ENCODE measurements at regions not wholly inside any gene's neighbourhood (a gene's known extent, or its start where the extent isn't known, plus 50 kb on each side); places are given as distances from the start of the nearest gene placed in this dataset.

DNA sequence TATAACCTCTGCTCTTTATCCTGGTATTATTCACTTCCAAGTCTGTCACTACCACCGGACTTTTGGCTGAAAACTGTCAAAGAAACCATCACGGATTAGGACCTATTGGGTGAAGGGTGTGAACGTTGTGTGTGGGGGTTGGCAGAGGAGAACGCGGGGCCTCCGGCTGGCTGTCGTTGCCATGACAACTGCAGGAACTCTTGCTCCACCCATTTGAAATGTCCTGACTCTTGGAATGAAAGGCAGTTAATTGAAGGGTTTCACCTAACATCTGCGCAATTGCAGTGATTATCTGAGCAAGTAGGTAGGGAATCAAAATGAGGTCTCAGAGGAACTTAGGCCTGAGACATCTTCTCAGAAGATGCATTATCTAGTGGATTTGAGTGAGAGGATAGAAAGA, 60.9 kb upstream of the CLMP start:
- in situ Hi-C loops (cut with HindIII; ENCODE audit: low pct_unique_long_range_greater_than_20kb, low sequenced_read_pairs): no loop called here
- TF ChIP-seq JUND (IDR thresholded peaks at IDR 0.05; ENCODE audit: low read depth): no peak
- DNase-seq (ENCODE audit: low read depth in 1 of 2, low spot score in 1 of 2): no peak

DNA sequence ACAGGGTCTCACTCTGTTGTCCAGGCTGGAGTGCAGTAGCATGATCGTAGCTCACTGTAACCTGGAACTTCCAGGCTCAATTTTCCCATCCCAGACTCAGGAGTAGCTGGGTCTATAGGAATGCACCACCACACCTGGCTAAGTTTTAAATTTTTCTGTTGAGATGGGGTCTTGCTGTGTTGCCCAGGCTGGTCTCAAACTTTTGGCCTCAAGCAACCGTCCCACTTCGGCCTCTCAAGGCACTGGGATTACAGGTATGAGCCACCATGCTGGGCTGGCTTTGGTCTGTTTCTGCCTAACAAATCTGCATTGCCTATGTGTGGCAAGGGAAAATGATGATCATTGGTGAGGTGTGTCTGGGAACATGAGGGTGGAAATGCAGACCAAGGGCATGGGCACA, 59.3 kb upstream of the CLMP start:
- in situ Hi-C loops (cut with HindIII; ENCODE audit: low pct_unique_long_range_greater_than_20kb, low sequenced_read_pairs): no loop called here
- no peak for DNase-seq (ENCODE audit: low read depth in 1 of 2, low spot score in 1 of 2)
- TF ChIP-seq JUND (IDR thresholded peaks at IDR 0.05; ENCODE audit: low read depth): no peak

DNA sequence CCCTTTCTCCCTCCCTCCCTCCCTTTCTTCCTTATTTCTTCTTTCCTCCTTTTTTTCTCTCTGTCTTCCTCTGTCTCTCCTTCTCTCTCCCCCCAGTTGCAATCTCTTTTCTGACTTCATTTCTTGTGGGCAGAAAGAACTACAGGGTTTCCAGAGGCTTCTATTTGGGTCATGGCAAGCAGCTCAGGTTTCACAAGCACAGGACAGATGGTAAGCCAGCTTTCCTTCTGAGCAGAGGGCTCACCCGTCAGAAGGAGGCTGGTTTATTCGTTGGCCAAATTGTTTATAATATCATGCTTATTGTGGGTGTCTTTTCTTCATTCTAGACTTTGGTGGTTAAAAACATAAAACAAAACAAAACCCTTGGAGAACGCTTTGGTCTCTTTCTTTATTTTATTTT, 58.9 kb upstream of the CLMP start:
- in situ Hi-C loops (cut with HindIII; ENCODE audit: low pct_unique_long_range_greater_than_20kb, low sequenced_read_pairs): no loop called here
- DNase-seq (ENCODE audit: low read depth in 1 of 2, low spot score in 1 of 2): no peak

DNA sequence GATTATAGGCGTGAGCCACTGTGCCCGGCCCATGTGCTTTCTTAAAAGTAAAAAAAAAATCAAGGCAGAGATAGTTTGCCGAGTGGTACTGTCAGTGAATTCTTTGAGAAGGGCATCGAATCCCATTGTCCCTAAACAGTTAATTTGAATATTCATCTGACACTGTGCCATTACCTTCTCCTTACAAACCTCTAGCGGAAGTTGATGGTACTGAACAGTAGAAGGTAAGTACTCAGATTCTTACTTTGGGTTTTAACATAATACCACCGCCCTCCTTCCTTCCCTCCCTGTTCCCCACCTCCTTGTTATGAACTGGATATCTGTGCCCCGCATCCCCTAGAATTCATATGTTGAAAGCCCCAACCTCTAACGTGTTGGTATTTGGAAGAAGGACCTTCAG, 58.2 kb upstream of the CLMP start:
- no peak for TF ChIP-seq JUND (IDR thresholded peaks at IDR 0.05; ENCODE audit: low read depth)
- DNase-seq (ENCODE audit: low read depth in 1 of 2, low spot score in 1 of 2): peak in 1 of 2 experiments; percentile 49
- in situ Hi-C loops (cut with HindIII; ENCODE audit: low pct_unique_long_range_greater_than_20kb, low sequenced_read_pairs): no loop called here

More for the DNA sequence above, 58.9 kb upstream of the CLMP start:
- TF ChIP-seq JUND (IDR thresholded peaks at IDR 0.05; ENCODE audit: low read depth): no peak

DNA sequence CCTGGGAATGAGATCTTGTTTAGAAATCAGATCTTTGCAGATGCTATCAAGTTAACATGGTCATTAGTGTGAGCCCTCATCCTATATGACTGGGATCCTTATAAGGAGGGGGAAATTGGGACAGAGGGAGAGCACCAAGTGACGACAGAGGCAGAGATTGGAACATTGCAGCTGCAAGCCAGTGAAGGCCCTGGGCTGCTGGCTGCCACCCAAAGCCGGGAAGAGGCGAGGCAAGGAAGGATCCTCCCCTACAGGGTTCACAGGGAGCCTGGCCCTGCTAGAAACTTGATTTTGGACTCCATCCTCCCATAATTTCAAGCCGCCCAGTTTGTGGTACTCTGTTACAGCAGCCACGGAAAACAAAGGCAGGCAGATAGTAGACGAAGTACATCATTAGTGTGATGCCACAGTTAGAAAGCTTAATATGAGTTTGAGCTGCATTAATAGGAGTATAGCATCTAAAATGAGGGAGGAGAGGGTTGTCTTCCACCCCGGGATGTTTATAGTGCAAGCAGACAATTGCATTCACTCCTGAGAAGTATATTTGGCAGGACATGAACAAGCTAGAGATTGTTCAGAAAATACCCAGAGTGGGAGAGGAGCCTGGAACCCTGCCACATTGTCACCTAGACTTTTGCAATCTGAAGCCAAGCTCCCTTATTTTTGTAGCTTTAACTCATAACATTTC, 56.8 kb upstream of the CLMP start:
- no peak for TF ChIP-seq JUND (IDR thresholded peaks at IDR 0.05; ENCODE audit: low read depth)
- DNase-seq (ENCODE audit: low read depth in 1 of 2, low spot score in 1 of 2): no peak
- in situ Hi-C loops (cut with HindIII; ENCODE audit: low pct_unique_long_range_greater_than_20kb, low sequenced_read_pairs): no loop called here

DNA sequence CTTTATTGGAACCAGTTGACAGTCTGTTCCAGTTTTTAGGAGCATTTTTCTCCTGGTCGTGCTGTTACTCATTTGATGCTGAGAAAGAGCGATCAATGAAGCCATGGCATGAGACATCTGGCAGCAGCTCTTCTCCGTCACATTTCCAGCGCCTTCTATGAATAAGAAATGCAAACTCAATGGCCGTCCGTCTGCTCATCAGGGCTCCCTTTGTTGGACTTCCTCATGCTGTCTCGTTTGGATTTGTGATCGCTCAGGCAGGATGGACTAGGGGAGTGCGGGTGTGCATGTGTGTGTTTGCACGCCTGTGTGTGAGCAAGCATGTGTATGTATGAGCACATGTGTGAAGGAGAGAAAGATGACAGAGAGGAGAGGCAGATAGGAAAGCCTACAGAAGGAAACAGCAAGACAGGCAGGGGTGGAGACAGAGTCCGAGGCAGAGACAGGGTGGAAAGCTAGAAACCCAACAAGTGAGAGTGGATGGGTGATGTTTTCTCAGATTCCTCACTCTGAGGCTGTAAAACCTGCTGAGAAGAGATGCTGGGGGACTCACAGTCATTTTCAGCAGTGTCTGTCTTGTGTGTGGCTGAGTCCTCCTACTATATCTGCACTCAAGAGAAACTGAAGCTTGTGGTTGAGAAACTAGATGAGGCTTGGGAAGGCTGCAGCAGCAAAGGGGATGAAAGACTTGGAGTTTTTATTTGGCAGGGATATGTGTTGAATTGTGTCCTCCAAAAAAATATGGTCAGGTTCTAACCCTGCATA, 56.0 kb upstream of the CLMP start:
- no peak for TF ChIP-seq JUND (IDR thresholded peaks at IDR 0.05; ENCODE audit: low read depth)
- in situ Hi-C loops (cut with HindIII; ENCODE audit: low pct_unique_long_range_greater_than_20kb, low sequenced_read_pairs): no loop called here
- DNase-seq (ENCODE audit: low read depth in 1 of 2, low spot score in 1 of 2): no peak

DNA sequence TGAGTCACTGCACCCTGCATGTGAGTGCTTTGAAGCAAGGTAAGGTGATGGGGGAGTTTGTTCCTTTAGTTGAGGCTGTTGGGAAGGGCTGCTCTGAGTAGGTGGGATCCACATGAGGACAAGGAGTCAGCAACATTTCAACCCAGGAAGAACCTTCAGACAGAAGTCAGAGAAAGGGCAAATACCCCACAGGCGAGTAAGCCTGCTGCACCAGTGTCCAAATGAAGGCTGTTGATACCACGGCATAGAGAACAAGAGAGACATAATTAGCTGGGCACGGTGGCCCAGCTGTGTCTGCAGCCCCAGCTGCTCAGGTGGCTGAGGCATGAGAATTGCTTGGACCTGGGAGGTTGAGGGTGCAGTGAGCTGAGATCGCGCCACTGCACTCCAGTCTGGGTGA, 54.3 kb upstream of the CLMP start:
- in situ Hi-C loops (cut with HindIII; ENCODE audit: low pct_unique_long_range_greater_than_20kb, low sequenced_read_pairs): no loop called here
- no peak for TF ChIP-seq JUND (IDR thresholded peaks at IDR 0.05; ENCODE audit: low read depth)
- DNase-seq (ENCODE audit: low read depth in 1 of 2, low spot score in 1 of 2): no peak

DNA sequence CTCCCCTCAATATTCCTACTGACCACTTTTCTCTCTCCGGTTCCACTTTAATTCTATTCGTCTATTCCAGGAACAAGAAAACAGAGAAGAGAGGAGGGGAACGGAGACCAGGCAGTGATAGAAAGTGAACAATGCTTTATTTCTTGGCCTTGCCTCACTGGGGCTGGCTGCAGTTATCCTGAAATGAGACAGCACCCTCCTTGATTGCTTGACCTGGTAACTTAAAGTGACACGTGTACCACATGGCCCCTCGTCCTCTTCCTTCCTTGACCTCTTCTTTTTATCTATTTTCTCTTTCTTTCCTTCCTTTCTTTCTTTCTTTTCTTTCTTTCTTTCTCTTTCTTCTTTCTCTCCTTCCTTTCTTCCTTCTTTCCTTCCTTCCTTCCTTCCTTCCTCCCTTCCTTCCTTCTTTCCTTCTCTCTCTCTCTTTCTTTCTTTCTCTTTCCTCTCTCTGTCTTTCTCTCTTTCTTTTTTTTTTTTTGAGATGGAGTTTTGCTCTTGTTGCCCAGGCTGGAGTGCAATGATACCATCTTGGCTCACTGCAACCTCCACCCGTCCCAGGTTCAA, 52.8 kb upstream of the CLMP start:
- in situ Hi-C loops (cut with HindIII; ENCODE audit: low pct_unique_long_range_greater_than_20kb, low sequenced_read_pairs): no loop called here
- no peak for TF ChIP-seq JUND (IDR thresholded peaks at IDR 0.05; ENCODE audit: low read depth)
- DNase-seq (ENCODE audit: low read depth in 1 of 2, low spot score in 1 of 2): no peak

DNA sequence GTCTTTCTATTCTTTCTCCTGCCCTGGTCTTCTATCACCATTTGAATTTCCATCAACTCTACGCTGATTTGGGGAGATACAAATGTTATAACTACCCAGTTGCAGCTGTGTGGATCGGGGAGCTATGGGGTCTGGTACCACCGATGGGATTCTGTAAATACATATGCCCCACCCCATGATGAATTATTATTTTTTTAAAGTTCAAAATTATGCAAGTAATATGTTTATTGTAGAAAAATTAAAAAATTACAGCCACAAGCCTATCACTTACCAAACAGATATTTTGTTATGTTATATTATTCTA, 52.4 kb upstream of the CLMP start:
- no peak for TF ChIP-seq JUND (IDR thresholded peaks at IDR 0.05; ENCODE audit: low read depth)
- DNase-seq (ENCODE audit: low read depth in 1 of 2, low spot score in 1 of 2): no peak
- in situ Hi-C loops (cut with HindIII; ENCODE audit: low pct_unique_long_range_greater_than_20kb, low sequenced_read_pairs): no loop called here

DNA sequence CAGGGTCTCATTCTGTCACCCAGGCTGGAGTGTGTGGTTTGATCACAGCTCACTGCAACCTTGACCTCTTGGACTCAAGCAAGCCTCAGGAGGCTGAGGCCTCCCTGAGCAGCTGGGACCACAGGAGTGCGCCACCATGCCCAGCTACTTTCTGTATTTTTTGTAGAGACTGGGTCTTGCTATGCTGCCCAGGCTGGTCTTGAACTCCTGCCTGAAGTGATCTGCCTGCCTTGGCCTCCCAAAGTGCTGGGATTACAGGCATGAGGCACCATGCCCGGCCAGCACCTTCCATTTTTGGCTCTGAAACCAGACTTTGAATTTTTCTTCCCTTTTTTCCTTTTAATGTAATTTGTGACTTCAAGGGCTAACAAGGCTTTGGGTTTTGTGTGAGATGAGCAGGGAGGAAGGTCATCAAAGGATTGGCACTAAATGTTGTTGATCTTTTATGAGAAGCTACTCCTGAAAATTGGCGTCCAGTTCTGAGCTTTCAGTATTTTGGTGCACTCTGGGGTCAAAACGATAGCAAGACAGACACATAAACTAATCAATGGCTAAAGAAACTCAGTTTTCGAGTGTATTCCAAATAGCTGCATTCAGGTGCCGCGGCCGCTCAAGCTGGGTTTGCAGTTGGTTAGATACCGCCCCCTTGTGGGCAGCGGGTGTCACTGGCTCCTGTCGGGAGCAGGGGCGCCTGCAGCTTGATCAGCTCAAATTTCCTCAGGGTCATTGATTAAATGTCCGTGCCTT, 51.9 kb upstream of the CLMP start:
- DNase-seq (ENCODE audit: low read depth in 1 of 2, low spot score in 1 of 2): peak; percentile 84 to 89
- in situ Hi-C loops (cut with HindIII; ENCODE audit: low pct_unique_long_range_greater_than_20kb, low sequenced_read_pairs): no loop called here
- TF ChIP-seq JUND (IDR thresholded peaks at IDR 0.05; ENCODE audit: low read depth): no peak

DNA sequence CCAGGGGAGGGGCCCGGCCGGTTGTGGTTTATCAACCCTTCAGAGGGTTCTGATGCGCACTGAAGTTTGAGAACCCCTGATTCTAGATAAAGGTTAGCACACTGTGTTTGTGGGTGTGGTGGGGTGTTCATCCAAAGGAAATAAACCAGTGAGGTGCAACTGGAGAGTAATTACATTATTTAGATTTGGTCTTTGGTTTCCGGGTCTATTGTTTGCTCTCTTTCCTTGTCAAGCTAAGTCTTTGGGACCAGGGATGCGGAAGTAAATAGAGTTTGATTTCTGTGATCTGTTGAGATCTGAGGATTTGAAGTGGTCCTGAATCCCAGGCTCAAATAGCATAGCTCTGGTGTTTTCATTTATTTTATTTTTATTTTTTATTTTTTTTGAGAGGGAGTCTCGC, 50.5 kb upstream of the CLMP start:
- no peak for TF ChIP-seq JUND (IDR thresholded peaks at IDR 0.05; ENCODE audit: low read depth)
- in situ Hi-C loops (cut with HindIII; ENCODE audit: low pct_unique_long_range_greater_than_20kb, low sequenced_read_pairs): no loop called here
- DNase-seq (ENCODE audit: low read depth in 1 of 2, low spot score in 1 of 2): no peak
